Transverse colon (tissue), 4 donors: ENCODE measurements at regions not wholly inside any gene's neighbourhood (a gene's known extent, or its start where the extent isn't known, plus 50 kb on each side); places are given as distances from the start of the nearest gene placed in this dataset.

Source experiments
- DNase-seq: peaks from one replicate; pipeline ENCODE4 v3.0.0-alpha.2; 2019
- H3K27ac ChIP-seq, 4 donors: fragments of 200-600 bp; sonication (generic); 2 replicates each; pipeline ENCODE4 v1.5.1; 2016 to 2018; ENCODE audit warnings: inconsistent platforms in 4 of 4
- H3K27me3 ChIP-seq: fragments of 200-600 bp; sonication (generic); 2 replicates; pipeline ENCODE4 v1.5.1; 2017; ENCODE audit warnings: inconsistent platforms
- H3K36me3 ChIP-seq, 4 donors: fragments of 200-600 bp; sonication (generic); 2 replicates each; pipeline ENCODE4 v1.5.1; 2017 to 2019; ENCODE audit warnings: inconsistent platforms in 4 of 4
- H3K4me1 ChIP-seq, 4 donors: fragments of 200-600 bp; sonication (generic); 2 replicates each; pipeline ENCODE4 v1.5.1; 2017 to 2020; ENCODE audit warnings: inconsistent platforms in 4 of 4
- H3K4me3 ChIP-seq, 4 donors: fragments of 200-600 bp; sonication (generic); 1 replicate in 1 of 4; 2 replicates in 3 of 4; pipeline versions ENCODE4 v1.5.1 to v1.6.1; 2017 to 2019; ENCODE audit warnings: inconsistent platforms in 4 of 4
- H3K9me3 ChIP-seq, 2 donors: fragments of 200-600 bp; sonication (generic); 2 replicates each; pipeline ENCODE4 v1.5.1; 2017 to 2019; ENCODE audit warnings: inconsistent platforms in 2 of 2
- EP300 ChIP-seq: sonication (generic); formaldehyde crosslinking; IDR thresholded peaks from one replicate; pipeline ENCODE4 v1.6.1; 2017; ENCODE audit warnings: antibody characterized with exemption, low read depth
- POLR2A ChIP-seq: fragments of 450-650 bp; IDR thresholded peaks from one replicate; pipeline ENCODE4 v1.6.1; 2016; ENCODE audit warnings: antibody characterized with exemption, mild to moderate bottlenecking, moderate library complexity
- POLR2AphosphoS5 ChIP-seq, 3 donors: sonication (generic); formaldehyde crosslinking; IDR thresholded peaks; one replicate each; pipeline ENCODE4 v1.6.1; 2016; ENCODE audit warnings: antibody characterized with exemption in 3 of 3
- WGBS, 2 donors: methylation state at CpG; one replicate each; pipeline ENCODE4 v1.1.5; 2018; ENCODE audit warnings: low coverage in 1 of 2; 5-methylcytosine and 5-hydroxymethylcytosine counted together
- in situ Hi-C, 4 donors: fragments of 200-750 bp; cut with MboI; loops; one replicate each; pipeline versions ENCODE4 v1.15.0 to v1.15.1; 2017; ENCODE audit warnings: low sequenced_read_pairs in 3 of 4, low pct_ligation_motif_present in 1 of 4, low pct_unique_long_range_greater_than_20kb in 1 of 4
- intact Hi-C: fragments of 100-400 bp; cut with DNase I; formaldehyde crosslinking; loops from one replicate; pipeline ENCODE4 v1.15.1; 2023; ENCODE audit warnings: low total_unique reads
- TF ChIP-seq, protein P1 (sequence below), 5 experiments: fragments of 200-600 bp in 3 of 5; fragments of 450-650 bp in 2 of 5; sonication (generic) in 3 of 5; IDR thresholded peaks; 1 replicate in 2 of 5; 2 replicates in 3 of 5; pipeline ENCODE4 v1.5.1; 2016 to 2017; ENCODE audit warnings: antibody characterized with exemption in 5 of 5, inconsistent platforms in 3 of 5, mild to moderate bottlenecking in 2 of 5, moderate library complexity in 1 of 5

DNA sequence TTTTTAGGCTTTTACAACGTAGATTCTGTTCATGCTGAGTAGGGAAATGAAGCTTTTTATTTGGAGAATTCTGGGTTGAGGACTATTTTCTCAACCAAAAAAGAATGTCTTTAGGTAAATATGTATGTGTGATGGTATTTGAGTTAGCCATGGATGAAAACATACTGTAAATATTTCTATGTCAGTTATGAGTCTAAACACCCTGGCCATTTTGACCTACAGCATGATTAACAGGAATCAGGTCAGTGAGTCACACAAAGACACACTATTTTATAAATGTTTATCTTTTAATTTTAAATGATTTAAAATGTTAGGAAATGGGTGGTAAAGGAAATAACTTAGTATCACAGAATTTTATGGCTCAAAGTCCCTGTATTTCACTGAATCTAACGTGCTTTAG, 851.7 kb upstream of the MAP3K7 start:
- intact Hi-C loops: no loop called here
- Histone ChIP-seq H3K27ac (no peak overlapping the region), H3K9me3 (no peaks in the 10 kb centered on the region), H3K4me3 (no peak overlapping the region), H3K36me3 (no peaks in the 10 kb centered on the region), H3K27me3 (no peaks in the 10 kb centered on the region), H3K4me1 (no peaks in the 10 kb centered on the region)
- in situ Hi-C loops: no loop called here
- TF ChIP-seq EP300: no peak
- TF ChIP-seq POLR2A: no peak
- TF ChIP-seq POLR2AphosphoS5 (IDR thresholded peaks at IDR 0.05): no peak
- TF ChIP-seq, protein P1, sequence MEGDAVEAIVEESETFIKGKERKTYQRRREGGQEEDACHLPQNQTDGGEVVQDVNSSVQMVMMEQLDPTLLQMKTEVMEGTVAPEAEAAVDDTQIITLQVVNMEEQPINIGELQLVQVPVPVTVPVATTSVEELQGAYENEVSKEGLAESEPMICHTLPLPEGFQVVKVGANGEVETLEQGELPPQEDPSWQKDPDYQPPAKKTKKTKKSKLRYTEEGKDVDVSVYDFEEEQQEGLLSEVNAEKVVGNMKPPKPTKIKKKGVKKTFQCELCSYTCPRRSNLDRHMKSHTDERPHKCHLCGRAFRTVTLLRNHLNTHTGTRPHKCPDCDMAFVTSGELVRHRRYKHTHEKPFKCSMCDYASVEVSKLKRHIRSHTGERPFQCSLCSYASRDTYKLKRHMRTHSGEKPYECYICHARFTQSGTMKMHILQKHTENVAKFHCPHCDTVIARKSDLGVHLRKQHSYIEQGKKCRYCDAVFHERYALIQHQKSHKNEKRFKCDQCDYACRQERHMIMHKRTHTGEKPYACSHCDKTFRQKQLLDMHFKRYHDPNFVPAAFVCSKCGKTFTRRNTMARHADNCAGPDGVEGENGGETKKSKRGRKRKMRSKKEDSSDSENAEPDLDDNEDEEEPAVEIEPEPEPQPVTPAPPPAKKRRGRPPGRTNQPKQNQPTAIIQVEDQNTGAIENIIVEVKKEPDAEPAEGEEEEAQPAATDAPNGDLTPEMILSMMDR (IDR thresholded peaks at IDR 0.05): no peak
- DNase-seq: no peak
- WGBS, 2 donors: 57 to 73% methylated on average over 2 of the region's 2 CpGs

DNA sequence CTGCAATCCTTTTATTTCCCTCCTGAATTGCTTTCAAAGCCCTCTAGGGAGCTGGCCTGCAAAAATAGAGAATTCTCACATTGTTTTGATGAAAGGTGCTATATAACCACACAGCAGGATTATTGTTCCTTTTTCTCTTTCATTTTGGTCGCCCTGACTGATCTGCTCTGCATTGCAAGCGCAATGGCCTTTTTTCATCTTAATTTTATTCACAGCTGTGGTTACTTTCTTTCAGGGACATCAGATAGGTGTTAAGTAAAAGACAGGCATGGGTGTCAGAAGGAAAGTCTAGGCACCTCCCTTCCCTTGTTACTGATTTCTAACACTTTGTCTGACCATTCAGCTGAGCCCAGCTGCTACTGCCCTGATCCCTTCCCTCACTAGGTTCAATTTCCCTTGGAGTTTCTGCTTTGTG, 850.5 kb upstream of the MAP3K7 start:
- WGBS, 2 donors: 80 to 89% methylated on average over 2 of the region's 2 CpGs
- in situ Hi-C loops (no loop called here), intact Hi-C loops (no loop called here)
- no peak for DNase-seq
- Histone ChIP-seq H3K9me3 (no peaks in the 10 kb centered on the region), H3K36me3 (no peaks in the 10 kb centered on the region), H3K27me3 (no peaks in the 10 kb centered on the region), H3K4me1 (no peaks in the 10 kb centered on the region), H3K4me3 (no peak overlapping the region), H3K27ac (no peak overlapping the region)
- TF ChIP-seq EP300: no peak
- TF ChIP-seq, protein P1 (IDR thresholded peaks at IDR 0.05): no peak
- TF ChIP-seq POLR2AphosphoS5 (IDR thresholded peaks at IDR 0.05): no peak
- TF ChIP-seq POLR2A: no peak

DNA sequence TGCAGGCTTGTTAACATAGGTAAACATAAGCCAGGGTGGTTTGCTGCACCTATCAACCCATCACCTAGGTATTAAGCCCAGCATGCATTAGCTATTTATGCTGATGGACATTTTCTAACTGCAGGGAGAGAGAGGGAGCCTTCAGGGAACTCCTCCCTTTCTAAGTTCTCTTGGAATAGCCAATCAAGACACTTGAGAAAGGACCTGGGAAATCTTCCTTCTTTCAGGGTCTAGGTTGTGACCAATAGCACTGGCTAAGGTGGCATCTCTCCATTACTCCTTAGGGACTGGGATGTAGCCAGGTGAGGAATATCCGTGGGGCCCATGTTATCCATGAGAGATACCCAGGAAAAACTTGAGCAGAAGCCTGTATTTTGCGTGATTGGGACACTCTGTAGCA, 849.6 kb upstream of the MAP3K7 start:
- in situ Hi-C loops: no loop called here
- 89 to 100% methylated on average over 1 to 2 of the region's 2 CpGs for WGBS, 2 donors

DNA sequence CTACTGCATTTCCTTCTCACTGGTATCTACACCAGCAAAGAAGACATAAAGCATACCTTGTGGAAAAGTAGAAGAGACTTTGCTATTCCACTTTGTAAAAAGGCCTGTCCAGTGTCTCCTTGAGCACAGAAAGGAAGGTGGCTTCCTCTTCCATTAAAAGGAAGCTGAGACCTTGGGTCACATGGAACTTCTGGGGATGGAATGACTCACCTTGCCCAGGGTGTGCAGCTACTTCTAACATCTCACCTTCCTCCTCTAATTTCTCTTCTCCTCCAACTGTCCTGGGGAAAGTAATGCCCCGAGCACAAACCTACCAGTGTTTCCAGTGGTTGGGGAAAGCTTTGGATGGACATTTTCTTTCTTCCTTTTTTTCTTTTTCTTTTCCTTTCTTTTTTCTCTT, 848.8 kb upstream of the MAP3K7 start:
- no peak for TF ChIP-seq POLR2AphosphoS5 (IDR thresholded peaks at IDR 0.05)
- no peak for TF ChIP-seq EP300
- TF ChIP-seq, protein P1 (IDR thresholded peaks at IDR 0.05): no peak
- no peak for TF ChIP-seq POLR2A
- 88% methylated on average over 1 of the region's 1 CpG; no CpG with 5 or more reads in 1 of the 2 donors for WGBS, 2 donors
- DNase-seq: no peak
- in situ Hi-C loops (no loop called here), intact Hi-C loops (no loop called here)
- H3K27ac ChIP-seq: no peak overlapping the region
- no peaks in the 10 kb centered on the region for H3K4me1 ChIP-seq
- no peak overlapping the region for H3K4me3 ChIP-seq
- H3K36me3 ChIP-seq: no peaks in the 10 kb centered on the region
- no peaks in the 10 kb centered on the region for H3K9me3 ChIP-seq
- no peaks in the 10 kb centered on the region for H3K27me3 ChIP-seq

More for the DNA sequence above, 849.6 kb upstream of the MAP3K7 start:
- no peaks in the 10 kb centered on the region for H3K9me3 ChIP-seq
- intact Hi-C loops: no loop called here
- H3K27ac ChIP-seq: no peak overlapping the region
- TF ChIP-seq POLR2AphosphoS5 (IDR thresholded peaks at IDR 0.05) (no peak), POLR2A (no peak), EP300 (no peak)
- TF ChIP-seq, protein P1 (IDR thresholded peaks at IDR 0.05): no peak
- DNase-seq: no peak
- no peaks in the 10 kb centered on the region for H3K27me3 ChIP-seq
- H3K36me3 ChIP-seq: no peaks in the 10 kb centered on the region
- H3K4me3 ChIP-seq: no peak overlapping the region
- H3K4me1 ChIP-seq: no peaks in the 10 kb centered on the region
